Stimulated activated CD4-positive, alpha-beta T cell treated with anti-CD3 and anti-CD28 coated beads, Interleukin-4, amount 100 ng/mL, for 48 hours (primary cell): ENCODE measurements at regions not wholly inside any gene's neighbourhood (a gene's known extent, or its start where the extent isn't known, plus 50 kb on each side); places are given as distances from the start of the nearest gene placed in this dataset.
"Not testable (repeated sequence)": the region's sequence is repeated elsewhere in the genome, so short reads cannot be mapped to it uniquely, and the experiment has no call there.

Experiments used
- DNase-seq, 2 donors: peaks; one replicate each; pipeline ENCODE4 v3.0.0-alpha.2; 2020; ENCODE audit warnings: low read depth in 2 of 2

DNA sequence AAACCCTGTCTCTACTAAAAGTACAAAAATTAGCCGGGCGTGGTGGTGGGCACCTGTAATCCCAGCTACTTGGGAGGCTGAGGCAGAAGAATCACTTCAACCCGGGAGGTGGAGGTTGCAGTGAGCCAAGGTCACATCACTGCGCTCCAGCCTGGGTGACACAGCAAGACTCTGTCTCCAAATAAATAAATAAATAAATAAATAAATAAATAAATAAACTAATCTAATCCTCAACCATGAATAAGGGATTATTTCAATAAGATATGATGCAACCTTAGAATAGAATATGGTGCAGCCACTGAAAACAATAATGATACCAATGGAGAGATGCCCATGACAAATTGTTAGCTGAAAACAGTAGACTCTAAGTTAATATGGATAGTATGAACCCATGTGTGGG is 270.0 kb downstream of the MEX3B start:
- DNase-seq: not testable (repeated sequence)

DNA sequence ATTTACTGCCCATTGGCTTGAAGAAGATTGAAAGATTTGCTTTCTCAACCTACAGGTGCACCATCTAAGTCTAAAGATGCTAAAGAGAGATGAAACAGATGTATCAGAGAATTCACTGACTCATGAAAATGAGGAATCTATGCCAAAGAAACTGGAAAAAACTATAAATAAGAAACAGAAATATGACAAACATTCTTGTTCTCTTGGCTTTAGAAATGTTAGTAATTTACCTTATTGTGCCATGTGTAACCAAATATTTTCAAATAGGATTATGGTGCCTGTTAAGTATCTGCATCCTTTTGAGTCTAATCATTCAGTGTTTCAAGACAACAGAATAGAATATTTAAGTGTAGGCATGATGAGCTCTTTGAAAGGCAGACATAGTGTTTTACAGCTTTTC is 271.5 kb downstream of the MEX3B start:
- DNase-seq: no peak

DNA sequence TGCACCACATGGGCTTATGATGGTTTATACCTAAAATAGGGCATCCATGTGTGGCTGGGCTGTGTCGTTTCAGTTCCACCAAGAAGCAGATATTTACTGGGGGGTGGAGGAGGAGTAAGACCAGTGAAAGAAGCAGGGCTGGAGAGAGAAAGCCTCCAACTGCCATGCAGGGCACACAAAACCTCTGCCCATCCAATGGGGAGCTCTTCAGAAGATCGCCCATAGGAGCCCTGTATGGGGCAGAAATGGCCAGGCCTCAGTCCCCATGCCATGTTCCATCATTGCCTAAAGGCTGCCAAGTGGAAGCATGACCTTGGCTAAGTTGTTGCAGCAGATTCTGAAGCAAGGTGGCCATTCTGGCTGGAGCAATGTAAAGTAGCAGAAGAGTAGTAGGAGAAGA is 277.0 kb downstream of the MEX3B start:
- no peak for DNase-seq

DNA sequence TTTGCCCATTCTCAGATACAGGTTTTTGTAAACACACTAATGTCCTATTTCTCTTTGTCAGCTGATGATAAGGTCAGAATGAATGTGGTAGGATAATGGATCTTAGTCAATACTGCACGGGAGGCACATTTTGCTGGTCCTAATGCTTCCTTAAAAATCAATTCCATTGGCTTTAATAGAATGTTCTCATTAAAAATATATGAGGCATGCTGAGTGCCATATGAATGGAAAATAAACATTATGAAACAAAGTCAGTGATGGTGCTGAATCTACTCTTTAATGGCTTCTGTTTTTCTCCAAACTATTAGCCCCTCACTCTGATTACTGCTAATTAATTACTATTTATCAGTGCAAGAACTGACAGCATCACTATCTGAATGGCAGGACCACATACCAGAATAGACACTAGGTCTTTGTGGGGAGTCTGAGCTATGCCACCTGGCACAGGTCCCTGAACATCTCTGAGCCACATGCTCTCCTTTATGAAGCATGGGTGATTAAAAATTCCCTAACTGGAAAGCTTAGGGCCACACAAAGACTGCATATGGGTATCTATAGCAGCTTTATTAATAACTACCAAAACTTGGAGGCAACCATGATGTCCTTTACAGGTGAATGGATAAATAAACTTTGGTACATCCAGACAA is 278.9 kb downstream of the MEX3B start:
- DNase-seq: no peak

DNA sequence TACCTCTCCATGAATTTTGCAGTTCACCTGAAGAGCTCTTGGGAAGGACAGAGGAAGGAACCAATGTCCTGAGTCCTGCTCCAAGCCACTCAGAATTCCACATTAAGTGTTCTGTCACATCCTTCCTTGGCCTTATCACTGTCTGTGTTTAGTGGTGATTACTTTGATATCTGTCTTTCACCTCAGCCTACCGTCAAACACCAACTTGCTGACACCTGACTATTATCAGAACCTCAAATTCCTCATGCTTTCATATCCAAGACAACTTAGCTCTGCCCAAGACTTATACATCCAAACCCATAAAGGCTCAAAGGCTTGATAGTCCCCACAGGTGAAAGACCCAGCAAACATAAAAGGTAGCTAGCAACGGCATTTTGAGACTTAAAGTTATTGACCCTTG is 280.0 kb downstream of the MEX3B start:
- DNase-seq: no peak

DNA sequence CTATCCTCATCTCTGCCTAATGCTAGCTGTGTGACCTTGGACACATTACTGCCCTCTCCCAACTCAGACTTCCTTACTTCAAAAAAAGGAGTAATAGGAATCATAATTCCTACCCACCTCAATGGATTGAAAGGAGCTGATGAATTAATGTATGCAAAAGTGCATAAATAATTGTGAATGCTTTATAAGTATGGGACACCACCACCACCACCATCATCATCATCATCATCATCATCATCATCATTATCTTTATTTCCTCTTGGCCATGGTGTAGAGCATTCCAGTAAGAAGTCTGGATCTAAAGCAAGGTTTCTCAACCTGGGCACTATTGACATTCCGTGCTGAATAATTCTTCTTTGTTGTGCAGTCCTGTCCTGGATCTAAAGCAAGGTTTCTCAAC is 282.5 kb downstream of the MEX3B start:
- DNase-seq: no peak

DNA sequence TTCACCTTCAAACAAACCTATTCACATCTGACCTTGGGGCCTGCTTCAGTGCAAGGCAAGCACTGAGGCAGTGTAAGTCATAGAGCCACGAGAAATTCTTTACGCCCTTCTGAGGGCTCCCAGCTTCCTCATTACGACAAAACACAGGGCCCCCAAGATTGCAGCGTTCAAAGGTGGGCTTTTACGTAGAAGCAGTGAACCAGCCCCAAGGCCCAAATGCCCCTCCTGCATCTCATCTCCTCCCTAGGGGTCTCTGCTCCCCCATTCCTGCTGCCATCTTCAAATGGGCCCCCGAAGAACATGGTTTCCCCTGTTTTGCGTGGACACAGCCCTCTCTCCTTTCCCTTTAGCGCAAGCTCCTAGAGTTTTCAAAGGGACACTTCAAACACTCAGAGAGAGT is 285.1 kb downstream of the MEX3B start:
- DNase-seq: no peak

DNA sequence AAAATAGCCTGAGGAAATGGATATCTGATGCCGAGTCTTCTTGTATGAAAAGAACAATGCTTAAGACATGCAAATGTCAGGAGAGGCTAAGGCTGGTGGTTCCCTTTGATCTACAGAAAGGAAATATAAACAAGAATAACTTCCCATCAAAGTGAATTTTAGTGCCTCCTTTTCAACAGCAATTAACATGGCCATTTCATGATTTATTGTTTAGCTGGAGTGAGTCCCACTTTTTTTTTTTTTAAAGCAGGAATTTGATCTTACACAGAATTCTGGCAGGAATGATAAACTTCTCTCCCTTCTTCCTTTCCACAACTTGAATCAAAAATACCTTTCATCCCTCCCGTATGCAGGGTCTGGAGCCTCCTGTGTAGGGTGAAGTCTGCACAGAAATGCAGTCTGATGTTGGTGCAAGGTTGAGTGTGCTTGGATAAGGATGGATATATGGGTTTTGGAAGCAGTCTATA is 287.0 kb downstream of the MEX3B start:
- no peak for DNase-seq

DNA sequence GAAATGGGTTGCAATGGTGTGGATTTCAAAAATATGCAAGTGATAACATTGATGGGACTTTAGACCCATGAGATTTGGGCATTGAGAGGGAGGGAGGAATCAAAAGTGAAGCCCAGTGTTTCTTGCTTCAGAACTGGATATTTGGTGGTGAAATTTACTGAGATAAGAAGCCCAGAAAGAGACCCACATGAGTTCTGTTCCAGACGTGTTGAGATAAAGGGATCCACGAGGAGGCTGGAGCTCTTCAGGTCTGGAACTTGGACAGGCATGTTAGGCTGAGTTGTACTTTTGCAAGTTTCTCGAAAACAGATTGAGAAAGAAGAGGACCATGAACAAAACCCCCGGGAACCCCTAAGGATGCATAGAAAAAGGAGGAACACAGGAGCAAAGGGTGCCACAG is 290.2 kb downstream of the MEX3B start:
- DNase-seq: no peak

DNA sequence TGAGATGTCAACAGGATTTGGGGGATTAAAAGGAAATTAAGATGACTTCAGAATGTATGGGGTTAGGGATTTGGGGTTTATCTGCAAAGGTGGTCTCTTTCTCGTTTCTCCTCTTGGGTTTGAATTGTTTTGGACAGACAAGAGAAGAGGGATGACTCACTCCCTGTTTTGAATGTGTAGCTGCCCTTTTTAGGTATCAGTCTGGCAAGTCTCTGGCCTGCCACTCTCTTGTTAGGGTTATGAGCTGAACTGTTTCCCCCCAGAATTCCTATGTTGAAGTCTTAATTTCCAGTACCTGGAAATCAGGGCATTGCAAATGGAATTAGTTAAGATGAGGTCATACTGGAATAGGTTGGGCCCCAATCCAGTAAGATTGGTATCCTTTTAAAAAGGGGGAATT is 291.7 kb downstream of the MEX3B start:
- DNase-seq: no peak

DNA sequence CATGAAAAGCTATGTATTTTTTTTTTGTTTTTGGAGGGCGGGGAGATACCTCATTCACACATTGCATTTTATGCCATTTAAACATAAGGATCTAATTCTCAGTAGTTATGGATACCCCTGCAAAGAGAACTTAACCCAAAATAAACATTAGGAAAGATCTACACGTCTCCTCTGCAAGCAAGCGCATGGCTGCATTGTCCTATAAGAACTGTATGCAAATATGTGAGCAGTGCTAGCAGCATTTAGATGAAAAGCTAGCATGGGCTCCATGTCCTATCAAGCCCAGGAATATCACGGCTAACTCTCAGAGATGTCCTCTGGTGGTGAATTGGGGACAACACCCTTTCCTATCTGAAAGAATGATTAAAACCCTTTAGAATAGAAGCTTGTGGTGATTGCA is 292.8 kb downstream of the MEX3B start:
- no peak for DNase-seq

DNA sequence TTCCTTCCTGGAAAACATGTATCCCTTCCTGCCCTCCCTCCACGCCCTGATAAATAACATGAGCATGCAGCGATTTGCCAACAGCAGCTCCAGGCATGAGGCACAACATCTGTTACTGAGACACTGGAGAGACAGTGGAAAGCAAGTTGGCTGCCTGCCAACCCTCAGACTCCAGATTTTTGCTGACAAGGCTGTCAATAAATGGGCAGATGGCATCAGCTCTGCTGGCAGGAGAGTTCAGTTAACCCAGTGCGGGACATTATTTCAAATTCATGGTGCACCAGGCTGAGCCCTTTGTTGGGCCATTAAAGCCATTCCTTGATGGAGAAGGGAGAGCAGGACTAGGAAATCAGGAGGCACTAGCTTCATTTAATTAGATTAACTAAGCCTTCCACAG is 293.3 kb downstream of the MEX3B start:
- DNase-seq: no peak

DNA sequence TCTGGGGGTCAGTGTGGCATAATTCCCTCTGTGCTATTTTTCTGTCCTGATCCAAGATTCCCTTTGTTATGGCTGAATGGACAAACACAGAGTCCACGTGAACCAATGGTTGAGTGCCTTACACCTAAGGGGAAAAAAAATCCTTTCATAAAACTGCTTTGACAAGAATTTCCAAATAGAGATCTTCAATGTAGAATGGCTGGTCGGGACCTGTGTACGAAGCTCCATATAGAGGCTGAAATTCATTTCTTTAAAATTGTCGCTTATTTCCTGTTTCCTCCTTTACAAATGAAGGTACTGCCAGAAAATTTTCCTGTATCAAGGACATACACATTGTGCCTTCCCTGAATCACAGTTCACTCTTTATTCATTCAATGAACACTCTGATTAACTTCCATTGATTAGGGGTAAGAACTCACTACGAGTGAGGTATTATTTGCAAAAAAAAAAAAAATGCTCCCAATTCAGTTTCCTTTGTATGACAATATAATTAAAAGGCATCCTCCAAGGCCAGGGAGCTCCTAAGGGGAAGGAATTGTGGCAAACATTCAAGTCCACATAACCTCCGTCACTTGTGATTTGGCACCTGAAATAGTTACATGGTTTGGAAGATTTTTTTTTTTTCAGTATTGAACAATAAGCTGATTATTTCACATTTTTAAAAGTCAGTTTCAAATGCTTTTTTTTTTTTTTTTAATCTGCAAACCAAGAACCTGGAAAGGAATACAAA is 293.8 kb downstream of the MEX3B start:
- no peak for DNase-seq

DNA sequence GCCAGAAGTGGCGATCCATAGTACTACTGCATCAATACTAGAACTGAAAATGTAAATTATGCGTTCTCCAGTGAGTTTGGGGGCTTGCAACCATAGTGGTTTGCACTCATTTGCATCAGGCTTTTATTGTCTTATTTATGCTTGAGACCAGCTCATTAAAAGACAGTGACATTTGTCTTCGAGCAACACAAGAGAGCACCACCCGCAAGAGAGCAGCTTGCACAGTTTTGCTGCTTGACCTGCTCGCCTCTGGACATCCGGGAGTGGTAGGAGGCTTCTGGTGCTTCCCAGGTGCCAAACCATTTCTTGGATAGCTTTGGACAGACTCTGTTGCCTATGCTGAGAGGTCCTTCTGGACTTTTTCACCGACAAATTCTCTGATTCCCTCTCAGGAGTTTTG is 294.6 kb downstream of the MEX3B start:
- no peak for DNase-seq

DNA sequence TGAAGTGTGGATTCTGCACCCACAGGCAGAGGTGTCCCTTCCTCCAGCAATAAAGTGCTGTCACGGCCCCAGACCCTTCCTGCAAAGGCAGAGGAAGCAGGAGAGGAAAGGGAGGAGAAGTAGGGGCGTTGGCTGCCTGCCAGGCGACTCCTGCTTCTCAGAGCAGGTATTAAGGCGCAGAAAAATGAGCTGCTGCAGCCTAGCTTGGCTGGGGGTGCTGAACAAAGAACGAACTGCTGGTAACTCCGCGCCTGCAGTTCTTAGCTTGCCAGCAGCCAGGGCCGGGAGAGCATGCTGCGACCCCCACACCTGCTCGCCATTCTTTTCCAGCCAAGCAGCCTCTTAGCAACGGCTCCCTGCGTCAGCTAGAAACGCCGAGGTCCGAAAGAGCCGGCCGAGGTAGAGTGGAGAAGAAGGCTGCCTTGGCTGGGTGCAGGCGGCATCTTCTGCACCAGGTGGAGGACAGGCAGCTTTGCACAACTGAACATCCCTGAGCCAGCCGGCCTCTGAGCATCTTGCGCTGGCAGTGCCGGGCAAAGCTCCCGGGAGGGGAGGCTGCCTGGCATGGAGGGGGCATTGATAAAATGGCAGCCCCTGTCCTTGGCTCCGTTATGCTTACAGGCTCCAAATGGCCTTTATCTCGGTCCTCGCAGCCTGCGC is 296.0 kb downstream of the MEX3B start:
- no peak for DNase-seq

DNA sequence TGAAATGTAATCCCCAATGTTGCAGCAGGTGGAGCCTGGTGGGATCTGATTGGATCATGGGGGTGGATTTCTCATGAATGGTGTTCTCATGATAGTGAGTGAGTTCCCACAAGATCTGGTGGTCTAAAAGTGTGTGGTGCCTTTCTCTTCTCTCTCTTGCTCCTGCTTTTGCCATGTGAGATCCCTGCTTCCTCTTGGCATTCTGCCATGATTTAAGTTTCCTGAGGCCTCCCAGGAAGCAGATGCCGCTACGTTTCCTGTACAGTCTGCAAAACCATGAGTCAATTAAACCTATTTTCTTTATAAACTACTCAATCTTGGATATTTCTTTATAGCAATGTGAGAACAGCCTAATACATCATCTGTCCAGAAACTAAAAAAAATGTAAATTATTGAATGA is 298.3 kb downstream of the MEX3B start:
- no peak for DNase-seq

DNA sequence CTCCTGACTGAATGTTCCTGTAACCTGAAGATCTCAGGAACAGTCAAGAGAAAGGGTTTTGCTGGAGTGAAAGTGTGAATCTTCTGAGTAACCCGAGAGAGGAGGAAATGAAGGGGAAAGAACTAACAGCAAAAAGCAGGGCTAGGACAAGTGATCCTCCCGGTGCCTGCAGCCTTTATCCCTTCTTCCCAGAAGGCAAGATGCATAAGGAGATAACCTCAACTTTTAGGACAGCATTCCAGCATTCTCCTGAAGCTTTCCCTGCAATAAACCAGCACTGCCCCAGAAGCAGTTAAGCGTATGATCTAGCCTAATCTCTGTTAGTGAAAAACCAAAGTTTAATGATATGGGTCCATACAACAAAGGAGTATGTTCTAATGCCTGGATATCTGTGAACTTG is 298.8 kb downstream of the MEX3B start:
- no peak for DNase-seq

DNA sequence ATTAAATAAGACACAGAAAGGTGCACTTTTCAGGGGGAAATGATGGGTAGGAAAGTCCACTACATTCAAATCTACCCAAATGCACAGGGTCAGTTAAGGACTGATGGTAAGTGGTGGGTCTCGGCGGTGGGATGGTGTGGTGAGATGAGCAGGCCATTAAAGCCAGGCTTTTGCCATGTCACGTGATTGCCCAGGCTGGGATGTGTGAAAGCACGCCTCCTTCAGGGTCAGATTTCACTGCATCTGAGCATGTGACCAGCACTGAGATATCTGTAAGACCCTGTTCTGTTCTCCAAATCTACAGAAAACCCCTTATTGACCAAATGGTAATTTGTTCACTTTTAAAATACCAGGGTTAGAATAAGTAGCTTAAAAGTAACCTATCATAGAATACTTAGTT is 301.5 kb downstream of the MEX3B start:
- no peak for DNase-seq

DNA sequence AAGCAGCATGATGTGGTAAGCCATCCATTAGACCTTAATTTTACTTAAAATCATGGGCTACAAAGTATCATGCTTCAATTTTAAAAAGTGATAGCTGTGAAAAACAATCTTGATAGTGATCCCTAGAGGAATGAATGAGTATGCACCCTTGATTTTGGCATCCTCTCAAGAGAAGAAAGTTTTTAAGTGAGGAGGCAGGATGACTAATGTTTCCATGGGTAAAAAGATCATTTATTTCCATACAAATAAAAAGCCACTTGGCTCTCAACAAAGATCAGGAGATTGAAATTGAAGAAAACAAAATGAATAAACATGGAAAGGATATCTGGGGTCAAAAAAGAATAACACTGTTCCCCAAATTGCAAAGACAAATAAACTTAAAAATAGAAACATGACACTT is 305.4 kb downstream of the MEX3B start:
- no peak for DNase-seq

DNA sequence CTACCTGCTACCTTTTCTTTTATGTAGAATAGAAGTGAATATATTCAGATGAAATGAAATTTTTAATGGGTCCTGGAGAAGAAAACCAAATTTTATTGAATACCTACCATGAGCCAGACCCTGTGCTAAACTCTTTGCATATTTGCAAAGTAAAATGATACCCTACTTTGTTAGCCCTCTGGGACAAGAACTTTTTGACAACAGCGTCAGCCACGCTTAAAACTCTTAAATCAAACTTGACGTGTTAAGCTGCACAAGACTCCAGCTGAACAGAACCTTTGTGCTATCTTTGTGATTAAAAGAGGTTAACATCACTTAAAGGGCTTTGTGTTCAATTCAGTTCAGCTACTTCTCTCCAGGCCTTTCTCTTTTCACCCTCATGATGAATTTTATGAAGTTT is 316.5 kb downstream of the MEX3B start:
- DNase-seq: no peak

DNA sequence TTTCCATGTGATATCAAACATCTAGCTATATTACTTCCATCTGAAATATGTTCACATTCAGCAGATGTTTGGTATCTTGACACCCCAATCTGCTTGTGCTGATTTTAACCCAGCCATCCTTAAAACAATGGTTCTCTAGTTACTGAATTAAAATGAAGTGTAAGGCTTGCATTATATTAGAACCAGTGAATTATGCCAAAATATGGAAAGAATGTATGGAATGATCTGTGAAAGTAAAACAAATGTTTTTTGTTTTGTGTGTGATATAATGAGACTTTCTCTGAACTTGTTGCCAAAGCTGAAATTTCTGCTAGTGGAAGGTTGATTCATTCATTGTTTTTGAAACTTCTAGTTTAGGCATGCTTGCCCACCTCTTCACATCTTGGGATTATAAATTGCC is 317.1 kb downstream of the MEX3B start:
- no peak for DNase-seq

DNA sequence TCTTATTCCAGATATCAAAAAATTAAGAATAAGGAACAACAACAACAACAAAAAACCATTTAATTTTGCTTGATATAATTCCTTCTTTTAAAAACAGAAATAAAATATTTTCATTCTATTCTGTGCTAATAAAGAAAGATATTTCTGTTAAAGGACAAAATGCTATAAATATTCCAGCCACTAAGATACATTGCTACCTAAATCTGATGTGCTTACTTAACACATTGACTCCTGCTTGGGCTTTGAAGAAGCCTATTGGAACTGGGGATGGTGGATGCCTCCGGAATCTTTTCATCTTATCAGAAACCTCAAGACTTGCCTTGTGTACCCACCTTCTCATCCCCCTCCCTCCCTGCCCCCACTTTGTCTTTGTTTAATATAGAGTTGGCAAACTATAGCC is 320.2 kb downstream of the MEX3B start:
- no peak for DNase-seq

DNA sequence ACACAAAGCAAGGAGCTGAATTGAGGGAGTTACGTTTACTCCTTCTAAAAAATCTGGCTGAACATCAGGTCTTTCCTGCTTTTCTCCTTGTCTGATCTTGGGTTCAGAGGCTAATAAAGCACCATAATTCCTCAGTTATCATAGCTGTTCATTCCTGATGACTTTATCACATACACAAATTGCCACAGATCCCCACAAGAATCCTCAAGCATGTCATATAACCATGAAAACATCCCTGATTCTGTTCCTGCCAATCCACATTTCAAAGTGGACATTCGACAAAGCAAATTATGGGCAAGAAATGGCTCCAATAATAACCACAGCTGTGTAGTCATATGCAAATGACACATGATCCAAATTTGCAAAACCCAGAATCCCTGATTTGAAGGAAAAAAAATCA is 321.3 kb downstream of the MEX3B start:
- DNase-seq: no peak
